ENCODE measurements at regions not wholly inside any gene's neighbourhood (a gene's known extent, or its start where the extent isn't known, plus 50 kb on each side); places are given as distances from the start of the nearest gene placed in this dataset.

- Histone ChIP-seq H3K79me2 (ENCODE audit: control insufficient read depth, insufficient read depth, low read length) (no peaks in the 10 kb centered on the region), H2AFZ (ENCODE audit: low read depth, low read length) (no peak overlapping the region), H3K9me3 (replicated peaks; ENCODE audit: control insufficient read depth, insufficient read depth, low read depth, low read length) (peaks cover 6% of the 10 kb centered on the region; the same call in 1 of the 2 replicates), H3K4me2 (ENCODE audit: insufficient read depth, low read length) (no peak overlapping the region), H3K9me1 (ENCODE audit: control insufficient read depth, insufficient read depth, low read length) (no peaks in the 10 kb centered on the region), H3K4me3 (no peak overlapping the region), H3K27me3 (ENCODE audit: control insufficient read depth in 2 of 2, insufficient read depth in 2 of 2, low read length in 2 of 2) (no peaks in the 10 kb centered on the region), H3K9ac (ENCODE audit: insufficient read depth in 1 of 2, low read depth in 2 of 2, low read length in 2 of 2) (no peak overlapping the region), H4K20me1 (replicated peaks; ENCODE audit: control insufficient read depth, insufficient read depth, low read length) (no peaks in the 10 kb centered on the region), H3K36me3 (ENCODE audit: control insufficient read depth, insufficient read depth, low read length) (no peaks in the 10 kb centered on the region), H3K27ac (ENCODE audit: extremely low read depth, low read depth, low read length) (no peak overlapping the region), H3K4me1 (replicated peaks in 1 of 2; ENCODE audit: control insufficient read depth in 2 of 2, insufficient read depth in 2 of 2, low read length in 2 of 2) (no peaks in the 10 kb centered on the region)
- no peak for FAIRE-seq
- ATAC-seq, result no peak
- ChIA-PET CTCF (ENCODE audit: low intra/inter-chr PET ratio) (no interaction called here), POLR2A (interaction anchor here (0.8 kb wide), 1 partner anchor 12 kb away, joined by 4 read pairs; no protein-coding TSS in a partner anchor)
- no peak for DNase-seq (ENCODE audit: extremely low read depth in 1 of 4, low spot score in 3 of 4)
- no TSS peak for BruUV-seq (replicated peaks)
- WGBS (ENCODE audit: insufficient coverage, low coverage, missing lambda C conversion rate), result 0% methylated on average over 4 of the region's 4 CpGs
- in situ Hi-C loops (cut with MboI), result no loop called here
- intact Hi-C loops (cut with micrococcal nuclease), result loop anchor here (2.0 kb wide), 1 partner anchor 25 kb away; no protein-coding TSS in a partner anchor
- TF ChIP-seq, protein P1, sequence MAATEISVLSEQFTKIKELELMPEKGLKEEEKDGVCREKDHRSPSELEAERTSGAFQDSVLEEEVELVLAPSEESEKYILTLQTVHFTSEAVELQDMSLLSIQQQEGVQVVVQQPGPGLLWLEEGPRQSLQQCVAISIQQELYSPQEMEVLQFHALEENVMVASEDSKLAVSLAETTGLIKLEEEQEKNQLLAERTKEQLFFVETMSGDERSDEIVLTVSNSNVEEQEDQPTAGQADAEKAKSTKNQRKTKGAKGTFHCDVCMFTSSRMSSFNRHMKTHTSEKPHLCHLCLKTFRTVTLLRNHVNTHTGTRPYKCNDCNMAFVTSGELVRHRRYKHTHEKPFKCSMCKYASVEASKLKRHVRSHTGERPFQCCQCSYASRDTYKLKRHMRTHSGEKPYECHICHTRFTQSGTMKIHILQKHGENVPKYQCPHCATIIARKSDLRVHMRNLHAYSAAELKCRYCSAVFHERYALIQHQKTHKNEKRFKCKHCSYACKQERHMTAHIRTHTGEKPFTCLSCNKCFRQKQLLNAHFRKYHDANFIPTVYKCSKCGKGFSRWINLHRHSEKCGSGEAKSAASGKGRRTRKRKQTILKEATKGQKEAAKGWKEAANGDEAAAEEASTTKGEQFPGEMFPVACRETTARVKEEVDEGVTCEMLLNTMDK (IDR thresholded peaks at IDR 0.05; ENCODE audit: borderline replicate concordance, insufficient read depth, low read depth, low read length, poor library complexity, severe bottlenecking), result no peak
- TF ChIP-seq GABPB1 (CRISPR knock-in tag; IDR thresholded peaks at IDR 0.05) (no peak), BRD4 (IDR thresholded peaks at IDR 0.05) (no peak), TSC22D4 (tag; IDR thresholded peaks at IDR 0.05) (no peak), ZNF239 (CRISPR knock-in tag; IDR thresholded peaks at IDR 0.05) (no peak), NEUROD1 (IDR thresholded peaks at IDR 0.05; ENCODE audit: borderline replicate concordance, low read depth, low read length, partially characterized antibody) (no peak), POU5F1 (IDR thresholded peaks at IDR 0.05; ENCODE audit: borderline replicate concordance, low read depth, low read length, partially characterized antibody) (no peak), MTF1 (CRISPR knock-in tag; IDR thresholded peaks at IDR 0.05; ENCODE audit: borderline replicate concordance) (no peak), GTF3C2 (IDR thresholded peaks at IDR 0.05; ENCODE audit: borderline replicate concordance, extremely low read depth, insufficient read length) (no peak), HOXB6 (CRISPR knock-in tag; IDR thresholded peaks at IDR 0.05; ENCODE audit: borderline replicate concordance) (no peak), CTCF (IDR thresholded peaks at IDR 0.05 in 2 of 3, conservative IDR thresholded peaks at IDR 0.05 in 1 of 3; ENCODE audit: insufficient read depth in 2 of 3, low read depth in 1 of 3, low read length in 3 of 3) (no peak), ZNF3 (CRISPR knock-in tag; IDR thresholded peaks at IDR 0.05) (no peak), FOXJ3 (CRISPR knock-in tag; IDR thresholded peaks at IDR 0.05) (no peak), HNRNPLL (IDR thresholded peaks at IDR 0.05; ENCODE audit: low read depth, low read length, poor library complexity, severe bottlenecking) (no peak)
- TF ChIP-seq, protein P2, sequence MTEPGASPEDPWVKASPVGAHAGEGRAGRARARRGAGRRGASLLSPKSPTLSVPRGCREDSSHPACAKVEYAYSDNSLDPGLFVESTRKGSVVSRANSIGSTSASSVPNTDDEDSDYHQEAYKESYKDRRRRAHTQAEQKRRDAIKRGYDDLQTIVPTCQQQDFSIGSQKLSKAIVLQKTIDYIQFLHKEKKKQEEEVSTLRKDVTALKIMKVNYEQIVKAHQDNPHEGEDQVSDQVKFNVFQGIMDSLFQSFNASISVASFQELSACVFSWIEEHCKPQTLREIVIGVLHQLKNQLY (CRISPR knock-in tag; conservative IDR thresholded peaks at IDR 0.05), result no peak
These were observed 110.3 kb upstream of the ESRRG start for GRCh38 chr1:216833509-216833908.
